ENCODE measurements at regions not wholly inside any gene's neighbourhood (a gene's known extent, or its start where the extent isn't known, plus 50 kb on each side); places are given as distances from the start of the nearest gene placed in this dataset.

DNA sequence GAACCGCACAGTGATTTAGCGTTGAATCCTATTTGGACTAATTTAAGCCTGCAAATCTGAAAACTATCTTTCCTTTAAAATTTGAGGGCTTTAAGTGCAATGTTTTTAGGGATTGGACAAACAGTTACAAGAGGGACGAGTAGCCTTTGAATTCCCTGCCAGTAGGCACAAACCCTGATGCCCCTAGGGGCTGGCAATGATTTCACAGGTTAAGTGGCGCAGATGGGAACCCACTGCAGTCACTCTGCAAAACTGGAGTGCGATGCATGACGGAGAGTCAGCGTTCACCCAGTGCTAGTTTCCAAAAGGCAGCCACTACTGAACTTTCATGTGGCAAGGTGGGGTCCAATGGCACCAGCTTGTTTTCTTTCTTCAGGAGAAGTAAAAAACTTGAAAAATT, 99.4 kb upstream of the FRMD6 start:
- Mint-ChIP-seq H3K9me3 (no peaks in the 10 kb centered on the region), H3K36me3 (ENCODE audit: low read depth) (no peaks in the 10 kb centered on the region), H3K27ac (no peak overlapping the region), H3K4me1 (ENCODE audit: low read depth) (no peaks in the 10 kb centered on the region), H3K27me3 (peaks cover 13% of the 10 kb centered on the region), H3K4me3 (no peak overlapping the region)

DNA sequence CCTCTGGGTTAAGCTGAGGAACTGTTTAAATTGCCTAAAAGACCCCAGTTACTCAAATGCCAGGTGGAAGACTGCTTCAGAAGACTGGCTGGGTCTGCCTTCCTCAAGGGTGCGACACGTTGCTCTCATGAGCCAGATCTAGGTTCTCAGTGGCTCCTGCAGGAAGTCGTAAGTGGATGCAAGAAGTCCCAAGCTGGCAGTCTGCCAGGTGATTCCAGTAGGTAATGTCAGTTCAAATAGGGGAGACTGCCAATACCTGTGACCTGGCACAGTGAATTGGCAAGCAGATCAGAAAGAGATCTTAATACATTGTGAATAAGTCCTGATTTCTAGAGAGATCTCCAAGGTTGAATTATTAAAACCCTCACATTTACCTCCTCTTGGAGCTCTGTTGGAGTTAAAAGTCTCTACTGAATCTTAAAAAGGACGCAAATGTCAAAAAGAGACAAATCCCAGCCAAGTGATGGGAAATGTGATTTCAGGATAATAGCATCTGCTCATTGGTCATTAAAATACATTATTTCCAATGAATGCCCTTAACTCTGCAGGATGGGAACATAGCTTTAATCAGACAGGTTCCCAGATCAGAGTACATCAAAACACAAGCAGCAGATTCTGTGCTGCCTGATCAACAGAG, 98.8 kb upstream of the FRMD6 start:
- no peaks in the 10 kb centered on the region for H3K9me3 Mint-ChIP-seq
- no peak overlapping the region for H3K27ac Mint-ChIP-seq
- H3K4me3 Mint-ChIP-seq = no peak overlapping the region
- H3K4me1 Mint-ChIP-seq (ENCODE audit: low read depth) = no peaks in the 10 kb centered on the region
- peaks cover 10% of the 10 kb centered on the region for H3K27me3 Mint-ChIP-seq
- no peaks in the 10 kb centered on the region for H3K36me3 Mint-ChIP-seq (ENCODE audit: low read depth)

DNA sequence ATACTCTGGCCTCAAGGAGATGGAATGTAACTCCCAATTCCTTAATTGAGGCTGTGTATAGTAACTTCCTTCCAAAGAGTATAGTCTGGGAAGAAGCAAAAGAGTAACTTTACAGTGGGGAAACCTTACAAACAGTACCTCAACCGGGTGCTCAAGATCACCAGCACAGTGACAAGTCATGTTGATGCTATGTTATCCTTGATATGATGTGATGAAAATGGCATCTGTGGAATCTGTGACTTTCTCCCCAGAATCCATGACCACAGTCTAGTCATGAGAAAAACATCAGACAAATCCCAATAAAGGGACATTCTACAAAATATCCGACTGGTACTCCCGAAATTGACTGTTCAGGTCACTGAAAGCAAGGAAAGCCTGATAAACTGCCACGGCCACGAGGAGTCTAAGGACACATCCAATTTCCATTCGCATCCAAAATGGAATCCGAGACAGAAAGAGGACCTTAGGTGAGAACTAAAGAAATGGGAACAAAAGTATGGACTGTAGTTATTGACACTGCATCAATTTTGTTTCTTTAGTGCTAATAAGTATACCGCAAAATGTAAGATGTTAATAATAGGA, 97.3 kb upstream of the FRMD6 start:
- Mint-ChIP-seq H3K4me1 (ENCODE audit: low read depth) (no peaks in the 10 kb centered on the region), H3K27me3 (peaks cover 7% of the 10 kb centered on the region), H3K9me3 (no peaks in the 10 kb centered on the region), H3K4me3 (no peak overlapping the region), H3K27ac (no peak overlapping the region), H3K36me3 (ENCODE audit: low read depth) (no peaks in the 10 kb centered on the region)

GRCh38 chr14:51554953-51555352, 96.8 kb upstream of the FRMD6 start:
- no peak overlapping the region for H3K27ac Mint-ChIP-seq
- no peaks in the 10 kb centered on the region for H3K9me3 Mint-ChIP-seq
- H3K27me3 Mint-ChIP-seq = peaks cover 7% of the 10 kb centered on the region
- H3K4me1 Mint-ChIP-seq (ENCODE audit: low read depth) = no peaks in the 10 kb centered on the region
- no peak overlapping the region for H3K4me3 Mint-ChIP-seq
- no peaks in the 10 kb centered on the region for H3K36me3 Mint-ChIP-seq (ENCODE audit: low read depth)

GRCh38 chr14:51561141-51561540, 90.6 kb upstream of the FRMD6 start:
- H3K27me3 Mint-ChIP-seq = peaks cover 10% of the 10 kb centered on the region
- H3K4me3 Mint-ChIP-seq = no peak overlapping the region
- no peaks in the 10 kb centered on the region for H3K36me3 Mint-ChIP-seq (ENCODE audit: low read depth)
- no peaks in the 10 kb centered on the region for H3K9me3 Mint-ChIP-seq
- H3K4me1 Mint-ChIP-seq (ENCODE audit: low read depth) = peaks cover 10% of the 10 kb centered on the region
- H3K27ac Mint-ChIP-seq = no peak overlapping the region

DNA sequence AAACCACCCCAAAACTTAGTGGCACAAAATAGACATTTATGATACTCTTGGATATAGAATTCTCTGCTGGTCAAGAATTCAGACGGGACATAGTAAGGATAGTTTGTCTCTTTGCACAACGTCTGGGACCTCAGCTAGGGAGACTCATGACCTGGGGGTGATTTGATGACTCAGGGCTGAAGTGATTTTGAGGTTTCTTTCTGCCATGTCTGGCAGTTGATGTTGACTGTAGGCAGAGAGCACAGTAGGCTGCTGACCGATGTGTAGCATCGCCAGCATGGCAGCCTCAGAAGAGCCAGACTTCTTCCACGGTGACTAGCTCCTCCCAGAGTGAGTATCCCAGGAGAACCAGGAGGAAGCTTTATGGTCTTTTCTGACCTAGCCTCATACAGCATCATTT, 88.9 kb upstream of the FRMD6 start:
- Mint-ChIP-seq H3K9me3 (no peaks in the 10 kb centered on the region), H3K4me3 (no peak overlapping the region), H3K4me1 (ENCODE audit: low read depth) (peaks cover 25% of the 10 kb centered on the region), H3K27me3 (peaks cover 10% of the 10 kb centered on the region), H3K36me3 (ENCODE audit: low read depth) (no peaks in the 10 kb centered on the region), H3K27ac (no peak overlapping the region)

GRCh38 chr14:51563560-51563959, 88.2 kb upstream of the FRMD6 start:
- no peaks in the 10 kb centered on the region for H3K9me3 Mint-ChIP-seq
- peaks cover 25% of the 10 kb centered on the region for H3K4me1 Mint-ChIP-seq (ENCODE audit: low read depth)
- H3K27ac Mint-ChIP-seq = no peak overlapping the region
- no peak overlapping the region for H3K4me3 Mint-ChIP-seq
- peaks cover 10% of the 10 kb centered on the region for H3K27me3 Mint-ChIP-seq
- H3K36me3 Mint-ChIP-seq (ENCODE audit: low read depth) = no peaks in the 10 kb centered on the region

DNA sequence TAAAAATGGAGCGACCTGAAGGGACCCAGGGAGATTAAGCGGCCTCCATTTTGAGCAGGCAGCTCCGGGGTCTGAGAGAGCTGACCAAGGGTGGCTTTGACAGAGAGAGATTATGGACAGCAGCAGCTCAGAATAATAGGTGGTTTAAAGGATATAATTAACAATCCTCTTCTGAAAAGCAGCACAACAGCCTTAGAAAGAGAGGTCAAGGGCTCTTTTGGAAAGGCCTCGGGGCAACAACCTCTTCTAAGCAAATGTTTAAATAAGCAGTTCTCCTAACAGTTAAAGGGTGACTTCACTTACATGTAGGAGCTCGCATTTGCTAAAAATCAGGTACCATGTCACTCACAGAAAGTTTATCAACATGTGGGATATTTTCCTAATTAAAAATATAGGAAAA, 87.2 kb upstream of the FRMD6 start:
- Mint-ChIP-seq H3K27ac (no peak overlapping the region), H3K4me1 (ENCODE audit: low read depth) (peaks cover 25% of the 10 kb centered on the region), H3K27me3 (peaks cover 10% of the 10 kb centered on the region), H3K4me3 (no peak overlapping the region), H3K36me3 (ENCODE audit: low read depth) (no peaks in the 10 kb centered on the region), H3K9me3 (no peaks in the 10 kb centered on the region)

- Mint-ChIP-seq H3K36me3 (ENCODE audit: low read depth) (no peaks in the 10 kb centered on the region), H3K9me3 (no peaks in the 10 kb centered on the region), H3K4me3 (no peak overlapping the region), H3K27me3 (peaks cover 10% of the 10 kb centered on the region), H3K27ac (no peak overlapping the region), H3K4me1 (ENCODE audit: low read depth) (peaks cover 25% of the 10 kb centered on the region)
These were observed 86.6 kb upstream of the FRMD6 start for GRCh38 chr14:51564986-51565604.

GRCh38 chr14:51566831-51567582, 84.7 kb upstream of the FRMD6 start:
- Mint-ChIP-seq H3K4me3 (no peak overlapping the region), H3K9me3 (no peaks in the 10 kb centered on the region), H3K27ac (no peak overlapping the region), H3K4me1 (ENCODE audit: low read depth) (peaks cover 25% of the 10 kb centered on the region), H3K27me3 (peaks cover 4% of the 10 kb centered on the region), H3K36me3 (ENCODE audit: low read depth) (no peaks in the 10 kb centered on the region)

GRCh38 chr14:51568366-51568765, 83.3 kb upstream of the FRMD6 start:
- no peaks in the 10 kb centered on the region for H3K36me3 Mint-ChIP-seq (ENCODE audit: low read depth)
- peaks cover 25% of the 10 kb centered on the region for H3K4me1 Mint-ChIP-seq (ENCODE audit: low read depth)
- no peak overlapping the region for H3K27ac Mint-ChIP-seq
- no peak overlapping the region for H3K4me3 Mint-ChIP-seq
- no peaks in the 10 kb centered on the region for H3K9me3 Mint-ChIP-seq
- peaks cover 7% of the 10 kb centered on the region for H3K27me3 Mint-ChIP-seq

DNA sequence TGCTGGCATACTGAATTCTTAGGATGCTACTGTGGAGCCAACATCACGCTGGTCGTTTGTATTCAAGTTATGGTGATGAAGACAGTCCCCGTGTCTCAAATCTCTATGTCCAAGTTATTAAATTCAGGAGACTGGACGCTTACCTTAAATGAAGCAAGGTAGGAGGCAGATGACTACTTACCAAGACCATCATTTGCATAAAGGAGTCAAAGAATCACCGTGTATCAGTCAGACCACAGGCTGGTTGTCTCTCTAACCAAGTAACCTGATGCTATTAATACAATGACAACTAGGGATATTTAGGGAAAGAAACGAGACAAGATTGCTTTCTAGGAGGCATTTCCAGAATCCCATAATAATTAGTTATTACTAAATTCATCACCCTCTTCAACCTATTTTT, 78.1 kb upstream of the FRMD6 start:
- no peak overlapping the region for H3K27ac Mint-ChIP-seq
- peaks cover 34% of the 10 kb centered on the region for H3K27me3 Mint-ChIP-seq
- H3K9me3 Mint-ChIP-seq = no peaks in the 10 kb centered on the region
- no peaks in the 10 kb centered on the region for H3K36me3 Mint-ChIP-seq (ENCODE audit: low read depth)
- no peaks in the 10 kb centered on the region for H3K4me1 Mint-ChIP-seq (ENCODE audit: low read depth)
- H3K4me3 Mint-ChIP-seq = no peak overlapping the region

DNA sequence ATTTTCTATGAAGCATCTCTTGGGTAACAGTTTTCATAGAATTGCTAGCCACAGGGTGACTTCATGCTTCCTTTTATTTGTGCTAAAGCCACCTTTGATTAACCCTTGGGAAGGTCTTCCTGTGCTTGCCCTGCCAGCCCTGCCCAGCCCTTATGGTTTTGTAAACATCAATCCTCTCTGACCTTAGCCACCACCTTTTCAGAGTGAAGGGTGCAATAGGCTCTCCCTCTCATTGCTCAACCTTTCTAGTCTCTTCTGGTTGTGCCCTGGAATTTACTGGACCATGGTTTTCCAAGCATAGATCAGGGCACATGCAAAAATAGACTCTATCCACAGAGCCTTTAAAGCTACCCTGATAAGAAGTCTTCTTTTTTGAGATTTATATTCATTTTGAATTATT, 77.7 kb upstream of the FRMD6 start:
- no peaks in the 10 kb centered on the region for H3K9me3 Mint-ChIP-seq
- H3K27me3 Mint-ChIP-seq = peaks cover 36% of the 10 kb centered on the region
- H3K36me3 Mint-ChIP-seq (ENCODE audit: low read depth) = no peaks in the 10 kb centered on the region
- H3K4me3 Mint-ChIP-seq = no peak overlapping the region
- no peaks in the 10 kb centered on the region for H3K4me1 Mint-ChIP-seq (ENCODE audit: low read depth)
- no peak overlapping the region for H3K27ac Mint-ChIP-seq

DNA sequence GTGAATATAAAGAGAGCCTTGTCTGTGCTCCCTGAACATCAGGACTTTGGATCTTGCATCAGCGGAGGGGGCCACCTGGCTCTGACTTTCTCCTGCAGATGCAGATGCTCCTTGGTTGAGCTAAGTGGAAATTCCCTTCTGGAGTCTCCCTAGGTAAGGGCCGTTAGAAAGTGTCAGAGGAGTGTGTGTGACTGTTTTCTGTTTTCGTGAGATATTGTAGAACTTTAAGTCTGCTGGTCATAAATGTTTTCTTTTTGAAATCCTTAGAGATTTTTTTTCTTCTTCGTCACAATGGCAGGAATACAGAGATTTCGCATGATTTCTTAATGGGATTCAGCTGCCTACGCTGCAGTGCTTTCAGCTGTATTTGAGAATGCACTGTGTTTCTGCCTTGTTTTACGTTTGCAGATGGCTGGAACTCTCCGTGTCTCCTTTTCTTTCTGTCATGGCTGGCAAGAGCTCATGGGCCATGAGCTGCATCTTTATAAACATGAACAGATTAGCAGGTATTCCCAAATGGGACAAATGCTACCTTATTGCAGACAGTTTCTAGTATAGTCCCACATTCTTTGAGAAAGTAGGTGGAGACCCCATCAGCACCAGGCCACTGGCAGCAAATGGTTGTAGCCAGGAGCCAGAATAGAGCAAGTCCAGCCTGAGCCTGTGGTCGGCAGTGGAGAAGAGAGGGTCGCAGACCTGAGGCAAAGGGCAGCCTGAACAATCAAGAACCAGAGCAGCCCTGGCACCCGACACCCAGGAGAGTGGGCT, 76.2 kb upstream of the FRMD6 start:
- no peaks in the 10 kb centered on the region for H3K9me3 Mint-ChIP-seq
- H3K36me3 Mint-ChIP-seq (ENCODE audit: low read depth) = no peaks in the 10 kb centered on the region
- no peak overlapping the region for H3K4me3 Mint-ChIP-seq
- H3K27me3 Mint-ChIP-seq = peaks cover 44% of the 10 kb centered on the region
- no peak overlapping the region for H3K27ac Mint-ChIP-seq
- no peaks in the 10 kb centered on the region for H3K4me1 Mint-ChIP-seq (ENCODE audit: low read depth)

DNA sequence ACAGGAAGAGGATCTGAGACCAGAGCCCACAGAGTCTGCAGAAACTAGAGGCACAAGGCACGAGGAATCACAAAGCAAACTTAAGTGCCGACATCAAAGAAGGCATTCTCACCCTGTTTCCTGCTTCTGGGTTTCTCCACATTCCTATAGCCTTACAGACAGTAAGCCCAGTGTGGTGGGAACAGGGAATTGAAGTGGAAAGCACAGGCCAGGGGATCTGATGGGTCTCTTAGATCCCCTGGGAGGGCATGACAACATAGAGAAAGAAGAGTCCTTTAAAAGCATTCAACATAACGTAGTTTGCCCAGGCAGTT, 75.6 kb upstream of the FRMD6 start:
- peaks cover 48% of the 10 kb centered on the region for H3K27me3 Mint-ChIP-seq
- H3K27ac Mint-ChIP-seq = no peak overlapping the region
- no peak overlapping the region for H3K4me3 Mint-ChIP-seq
- H3K36me3 Mint-ChIP-seq (ENCODE audit: low read depth) = no peaks in the 10 kb centered on the region
- no peaks in the 10 kb centered on the region for H3K9me3 Mint-ChIP-seq
- no peaks in the 10 kb centered on the region for H3K4me1 Mint-ChIP-seq (ENCODE audit: low read depth)

Data from stimulated activated naive CD8-positive, alpha-beta T cell treated with anti-CD3 and anti-CD28 coated beads, Interleukin-15, Interleukin-2, amounts not matched to agents 100 ng/mL and 50 ng/mL, for 24 hours (primary cell).